WTC11 (cell line): ENCODE measurements at regions not wholly inside any gene's neighbourhood (a gene's known extent, or its start where the extent isn't known, plus 50 kb on each side); places are given as distances from the start of the nearest gene placed in this dataset.

Experiments
- ATAC-seq: fragments of 200-7000 bp; cut with Tn5 transposase; 2 replicates; pipeline ENCODE4 v1.10.0; 2021; ENCODE audit warnings: mild to moderate bottlenecking, moderate library complexity
- CTCF ChIA-PET: fragments of 300-600 bp; sonication (Branson Sonifier 250); formaldehyde crosslinking; loops from one replicate; lab custom pipeline; 2021; ENCODE audit warnings: antibody characterized with exemption; lab: Charles Lee
- POLR2A ChIA-PET: fragments of 350-600 bp; sonication (Branson Sonifier 250); formaldehyde crosslinking; loops from one replicate; lab custom pipeline; 2021; ENCODE audit warnings: antibody characterized with exemption; lab: Charles Lee
- DNase-seq: peaks from one replicate; pipeline ENCODE4 v3.0.0; 2021; ENCODE audit warnings: low spot score
- H3K27ac Mint-ChIP-seq: 2 replicates; pipeline ENCODE4 v1.8.0; 2021; ENCODE audit warnings: mixed read lengths
- H3K27me3 Mint-ChIP-seq: 2 replicates; pipeline ENCODE4 v1.8.0; 2021; ENCODE audit warnings: low read depth, mild to moderate bottlenecking, moderate library complexity, mixed read lengths
- H3K36me3 Mint-ChIP-seq: 2 replicates; pipeline ENCODE4 v1.8.0; 2021; ENCODE audit warnings: mixed read lengths
- H3K4me1 Mint-ChIP-seq: 2 replicates; pipeline ENCODE4 v1.8.0; 2022; ENCODE audit warnings: mixed read lengths
- H3K4me3 Mint-ChIP-seq: 2 replicates; pipeline ENCODE4 v1.8.0; 2021; ENCODE audit warnings: mild to moderate bottlenecking, moderate library complexity, mixed read lengths
- H3K9me3 Mint-ChIP-seq: 2 replicates; pipeline ENCODE4 v1.8.0; 2021; ENCODE audit warnings: mixed read lengths
- ATF6 ChIP-seq: sonication (generic); formaldehyde crosslinking; IDR thresholded peaks from 2 replicates; pipeline ENCODE4 v1.8.1; 2023; ENCODE audit warnings: mild to moderate bottlenecking, missing genetic modification reagents
- CBFB ChIP-seq: sonication (generic); formaldehyde crosslinking; IDR thresholded peaks from 2 replicates; pipeline ENCODE4 v1.8.1; 2022; ENCODE audit warnings: mild to moderate bottlenecking, low read depth, missing genetic modification reagents
- E2F1 ChIP-seq: sonication (generic); formaldehyde crosslinking; IDR thresholded peaks from 2 replicates; pipeline ENCODE4 v1.8.0; 2022; ENCODE audit warnings: mild to moderate bottlenecking, missing genetic modification reagents
- E2F4 ChIP-seq: sonication (generic); formaldehyde crosslinking; IDR thresholded peaks from 2 replicates; pipeline ENCODE4 v1.8.1; 2022; ENCODE audit warnings: low read depth, mild to moderate bottlenecking, moderate library complexity, missing genetic modification reagents, borderline replicate concordance
- E2F5 ChIP-seq: sonication (generic); formaldehyde crosslinking; IDR thresholded peaks from 2 replicates; pipeline ENCODE4 v1.8.1; 2022; ENCODE audit warnings: mild to moderate bottlenecking, moderate library complexity, missing genetic modification reagents
- EMX1 ChIP-seq: fragments of 250-450 bp; sonication (Bioruptor Pico); IDR thresholded peaks from 2 replicates; pipeline ENCODE4 v1.8.0; 2021; ENCODE audit warnings: mild to moderate bottlenecking
- FOXP1 ChIP-seq: sonication (generic); formaldehyde crosslinking; IDR thresholded peaks from 2 replicates; pipeline ENCODE4 v1.8.0; 2022; ENCODE audit warnings: missing genetic modification reagents, mild to moderate bottlenecking, moderate library complexity, borderline replicate concordance
- HMGA2 ChIP-seq: fragments of 250-450 bp; sonication (Bioruptor Pico); IDR thresholded peaks from 2 replicates; pipeline ENCODE4 v1.4.0; 2021; ENCODE audit warnings: mild to moderate bottlenecking, moderate library complexity
- IRF1 ChIP-seq: sonication (generic); formaldehyde crosslinking; IDR thresholded peaks from 2 replicates; pipeline ENCODE4 v1.8.0; 2023; ENCODE audit warnings: missing genetic modification reagents
- MYBL2 ChIP-seq: sonication (generic); formaldehyde crosslinking; IDR thresholded peaks from 2 replicates; pipeline ENCODE4 v1.8.1; 2023; ENCODE audit warnings: mild to moderate bottlenecking, moderate library complexity, missing genetic modification reagents
- NFE2L1 ChIP-seq: sonication (generic); formaldehyde crosslinking; IDR thresholded peaks from 2 replicates; pipeline ENCODE4 v1.8.1; 2023; ENCODE audit warnings: missing genetic modification reagents
- NR1H2 ChIP-seq: sonication (generic); formaldehyde crosslinking; IDR thresholded peaks from 2 replicates; pipeline ENCODE4 v1.9.0; 2021; ENCODE audit warnings: mild to moderate bottlenecking, moderate library complexity, missing genetic modification reagents
- NR3C1 ChIP-seq: sonication (generic); formaldehyde crosslinking; conservative IDR thresholded peaks from 2 replicates; pipeline ENCODE4 v1.8.1; 2023; ENCODE audit warnings: low read depth, mild to moderate bottlenecking, missing genetic modification reagents
- OVOL2 ChIP-seq: fragments of 250-450 bp; sonication (Bioruptor Pico); IDR thresholded peaks from 2 replicates; pipeline ENCODE4 v1.9.0; 2021; ENCODE audit warnings: mild to moderate bottlenecking, borderline replicate concordance
- RORB ChIP-seq: fragments of 250-450 bp; sonication (Bioruptor Pico); IDR thresholded peaks from 2 replicates; pipeline ENCODE4 v1.9.0; 2021; ENCODE audit warnings: mild to moderate bottlenecking
- TP53 ChIP-seq: sonication (generic); formaldehyde crosslinking; IDR thresholded peaks from 2 replicates; pipeline ENCODE4 v1.8.1; 2023; ENCODE audit warnings: mild to moderate bottlenecking, missing genetic modification reagents
- ZNF232 ChIP-seq: sonication (generic); formaldehyde crosslinking; IDR thresholded peaks from 2 replicates; pipeline ENCODE4 v1.8.0; 2022; ENCODE audit warnings: mild to moderate bottlenecking, missing genetic modification reagents
- ZNF425 ChIP-seq: fragments of 250-450 bp; sonication (Bioruptor Pico); conservative IDR thresholded peaks from 2 replicates; pipeline ENCODE4 v1.9.0; 2021; ENCODE audit warnings: mild to moderate bottlenecking
- ZNF671 ChIP-seq: fragments of 250-450 bp; sonication (Bioruptor Pico); IDR thresholded peaks from 2 replicates; pipeline ENCODE4 v1.8.0; 2021; ENCODE audit warnings: mild to moderate bottlenecking
- ZSCAN18 ChIP-seq: fragments of 250-450 bp; sonication (Bioruptor Pico); IDR thresholded peaks from 2 replicates; pipeline ENCODE4 v2.1.2; 2022; ENCODE audit warnings: mild to moderate bottlenecking, moderate library complexity

GRCh38 chr5:175590471-175590881 lies 67.4 kb upstream of the HRH2 start (continued):
- TF ChIP-seq OVOL2 (CRISPR knock-in tag), result no peak
- TF ChIP-seq E2F1 (CRISPR knock-in tag), result no peak
- TF ChIP-seq IRF1, result no peak
- TF ChIP-seq CBFB, result no peak
- no peak for TF ChIP-seq ZSCAN18 (CRISPR knock-in tag)
- TF ChIP-seq FOXP1, result no peak
- TF ChIP-seq ZNF425 (CRISPR knock-in tag), result no peak
- TF ChIP-seq TP53, result no peak
- TF ChIP-seq ZNF232, result no peak
- no peak for TF ChIP-seq ATF6 (CRISPR knock-in tag)

- Mint-ChIP-seq H3K27ac (no peak overlapping the region), H3K36me3 (peaks cover 13% of the 10 kb centered on the region), H3K27me3 (peaks cover 9% of the 10 kb centered on the region), H3K9me3 (peaks cover 18% of the 10 kb centered on the region), H3K4me1 (peaks cover 34% of the 10 kb centered on the region), H3K4me3 (no peak overlapping the region)
- CTCF ChIA-PET, result interaction anchor here (2.7 kb wide), 1 partner anchor 57 kb away, joined by 11 read pairs; no protein-coding TSS in a partner anchor
- POLR2A ChIA-PET, result no interaction called here
- TF ChIP-seq ZSCAN18 (CRISPR knock-in tag) (no peak), HMGA2 (peak; percentile 37; the same call in 1 of the 2 replicates), OVOL2 (CRISPR knock-in tag) (no peak), NR3C1 (CRISPR knock-in tag) (no peak)
- no peak for ATAC-seq
- DNase-seq, result no peak
Measured at GRCh38 chr5:175591293-175591692, 66.6 kb upstream of the HRH2 start.

GRCh38 chr5:175593794-175594193 lies 64.1 kb upstream of the HRH2 start:
- H3K4me3 Mint-ChIP-seq, result no peak overlapping the region
- TF ChIP-seq EMX1 (no peak), E2F4 (no peak), NFE2L1 (CRISPR knock-in tag) (no peak), E2F5 (CRISPR knock-in tag) (no peak), NR1H2 (CRISPR knock-in tag) (no peak), MYBL2 (CRISPR knock-in tag) (no peak), ZNF671 (CRISPR knock-in tag) (no peak), RORB (CRISPR knock-in tag) (no peak)

More at GRCh38 chr5:175593794-175594193, 64.1 kb upstream of the HRH2 start:
- DNase-seq (no peak), ATAC-seq (no peak)
- H3K27ac Mint-ChIP-seq, result no peak overlapping the region
- H3K27me3 Mint-ChIP-seq, result peaks cover 5% of the 10 kb centered on the region; the same call in 1 of the 2 replicates
- H3K36me3 Mint-ChIP-seq, result peaks cover 7% of the 10 kb centered on the region; the same call in 1 of the 2 replicates
- peaks cover 35% of the 10 kb centered on the region for H3K4me1 Mint-ChIP-seq
- ChIA-PET POLR2A (no interaction called here), CTCF (no interaction called here)
- H3K9me3 Mint-ChIP-seq, result peaks cover 11% of the 10 kb centered on the region
